ENCODE measurements at regions not wholly inside any gene's neighbourhood (a gene's known extent, or its start where the extent isn't known, plus 50 kb on each side); places are given as distances from the start of the nearest gene placed in this dataset.
"Not testable (repeated sequence)": the region's sequence is repeated elsewhere in the genome, so short reads cannot be mapped to it uniquely, and the experiment has no call there.

- no peak for DNase-seq (ENCODE audit: low spot score)
These were observed 221.5 kb downstream of the VEGFC start for GRCh38 chr4:176571206-176571605.

GRCh38 chr4:176575141-176575730 lies 217.5 kb downstream of the VEGFC start:
- no peak for DNase-seq (ENCODE audit: low spot score)

- no peak for DNase-seq (ENCODE audit: low spot score)
These were observed 213.5 kb downstream of the VEGFC start for GRCh38 chr4:176579226-176579625.

- DNase-seq (ENCODE audit: low spot score) = no peak
These were observed 209.4 kb downstream of the VEGFC start for GRCh38 chr4:176583278-176583677.

- DNase-seq (ENCODE audit: low spot score) = no peak
These were observed 208.6 kb downstream of the VEGFC start for GRCh38 chr4:176584031-176584606.

GRCh38 chr4:176587920-176588319 lies 204.8 kb downstream of the VEGFC start:
- no peak for DNase-seq (ENCODE audit: low spot score)

GRCh38 chr4:176588436-176588835 lies 204.3 kb downstream of the VEGFC start:
- DNase-seq (ENCODE audit: low spot score) = no peak

GRCh38 chr4:176592976-176593670 lies 199.6 kb downstream of the VEGFC start:
- no peak for DNase-seq (ENCODE audit: low spot score)

GRCh38 chr4:176593943-176594342 lies 198.8 kb downstream of the VEGFC start:
- peak; percentile 8 for DNase-seq (ENCODE audit: low spot score)

GRCh38 chr4:176595257-176595656 lies 197.5 kb downstream of the VEGFC start:
- no peak for DNase-seq (ENCODE audit: low spot score)

GRCh38 chr4:176601124-176601523 lies 191.6 kb downstream of the VEGFC start:
- DNase-seq (ENCODE audit: low spot score) = no peak

- no peak for DNase-seq (ENCODE audit: low spot score)
These were observed 184.9 kb downstream of the VEGFC start for GRCh38 chr4:176607807-176608206.

- no peak for DNase-seq (ENCODE audit: low spot score)
These were observed 184.4 kb downstream of the VEGFC start for GRCh38 chr4:176608346-176608745.

- no peak for DNase-seq (ENCODE audit: low spot score)
These were observed 182.1 kb downstream of the VEGFC start for GRCh38 chr4:176610594-176610993.

- no peak for DNase-seq (ENCODE audit: low spot score)
These were observed 181.3 kb downstream of the VEGFC start for GRCh38 chr4:176611381-176611780.

GRCh38 chr4:176611951-176612350 lies 180.8 kb downstream of the VEGFC start:
- no peak for DNase-seq (ENCODE audit: low spot score)

GRCh38 chr4:176614793-176615192 lies 177.9 kb downstream of the VEGFC start:
- DNase-seq (ENCODE audit: low spot score) = no peak

- DNase-seq (ENCODE audit: low spot score) = no peak
These were observed 176.6 kb downstream of the VEGFC start for GRCh38 chr4:176616151-176616550.

GRCh38 chr4:176618138-176618537 lies 174.6 kb downstream of the VEGFC start:
- no peak for DNase-seq (ENCODE audit: low spot score)

- DNase-seq (ENCODE audit: low spot score) = no peak
These were observed 173.3 kb downstream of the VEGFC start for GRCh38 chr4:176619430-176619829.

GRCh38 chr4:176622251-176622948 lies 170.3 kb downstream of the VEGFC start:
- DNase-seq (ENCODE audit: low spot score) = no peak

- DNase-seq (ENCODE audit: low spot score) = not testable (repeated sequence)
These were observed 167.6 kb downstream of the VEGFC start for GRCh38 chr4:176624983-176625610.

GRCh38 chr4:176627916-176628315 lies 164.8 kb downstream of the VEGFC start:
- no peak for DNase-seq (ENCODE audit: low spot score)

Measured in NAMALWA (cell line).